ENCODE measurements at regions not wholly inside any gene's neighbourhood (a gene's known extent, or its start where the extent isn't known, plus 50 kb on each side); places are given as distances from the start of the nearest gene placed in this dataset.

GRCh38 chr20:3339076-3339475, 68.4 kb downstream of the DNAAF9 start:
- TF ChIP-seq POLR2AphosphoS5 (IDR thresholded peaks at IDR 0.05): no peak
- TF ChIP-seq CTCF (IDR thresholded peaks at IDR 0.05): no peak
